ENCODE measurements at regions not wholly inside any gene's neighbourhood (a gene's known extent, or its start where the extent isn't known, plus 50 kb on each side); places are given as distances from the start of the nearest gene placed in this dataset.
"Not testable (repeated sequence)": the region's sequence is repeated elsewhere in the genome, so short reads cannot be mapped to it uniquely, and the experiment has no call there.

DNA sequence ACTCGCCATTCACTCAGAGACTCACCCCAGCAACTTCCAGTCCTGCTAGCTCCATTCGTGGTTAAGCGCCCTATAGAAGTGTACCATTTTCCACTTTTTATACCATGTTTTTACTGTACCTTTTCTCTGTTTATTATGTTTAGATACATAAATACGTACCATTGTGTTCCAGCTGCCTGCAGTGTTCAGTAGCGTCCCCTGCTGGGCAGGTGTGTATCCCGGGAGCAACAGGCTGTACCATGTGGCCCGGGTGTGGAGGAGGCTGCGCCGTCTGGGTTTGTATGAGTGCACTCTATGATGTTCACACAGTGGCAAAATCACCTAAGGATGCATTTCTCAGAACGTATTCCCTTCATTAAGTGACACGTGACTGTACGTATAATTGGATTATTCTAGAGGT, 351.5 kb upstream of the FRG1 start:
- H3K9me3 ChIP-seq; H3K4me3 ChIP-seq; H3K36me3 ChIP-seq; H3K27me3 ChIP-seq; DNase-seq; H3K4me1 ChIP-seq; H3K27ac ChIP-seq; intact Hi-C loops (cut with DNase I; ENCODE audit: low total_unique reads): not testable (repeated sequence)

DNA sequence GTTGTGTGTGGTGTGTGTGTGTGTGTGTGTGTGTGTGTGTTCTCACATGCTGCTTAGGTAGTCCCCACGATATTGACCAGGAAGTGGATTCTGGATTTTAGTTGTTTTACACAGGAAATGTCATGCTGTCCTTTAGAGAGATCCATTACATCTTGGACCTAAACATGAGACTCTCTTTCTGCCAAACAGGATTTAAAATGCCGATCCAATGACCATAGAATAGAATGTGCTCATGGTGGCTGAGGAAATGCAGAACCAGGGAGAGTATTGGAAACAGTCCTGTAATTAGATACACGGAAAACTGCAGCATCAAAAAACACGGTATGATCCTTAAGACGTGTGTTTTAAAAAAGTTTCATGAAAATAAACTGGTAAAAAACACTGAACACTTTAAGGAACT, 347.8 kb upstream of the FRG1 start:
- no peak for TF ChIP-seq POLR2A (IDR thresholded peaks at IDR 0.05)
- TF ChIP-seq, protein P1, sequence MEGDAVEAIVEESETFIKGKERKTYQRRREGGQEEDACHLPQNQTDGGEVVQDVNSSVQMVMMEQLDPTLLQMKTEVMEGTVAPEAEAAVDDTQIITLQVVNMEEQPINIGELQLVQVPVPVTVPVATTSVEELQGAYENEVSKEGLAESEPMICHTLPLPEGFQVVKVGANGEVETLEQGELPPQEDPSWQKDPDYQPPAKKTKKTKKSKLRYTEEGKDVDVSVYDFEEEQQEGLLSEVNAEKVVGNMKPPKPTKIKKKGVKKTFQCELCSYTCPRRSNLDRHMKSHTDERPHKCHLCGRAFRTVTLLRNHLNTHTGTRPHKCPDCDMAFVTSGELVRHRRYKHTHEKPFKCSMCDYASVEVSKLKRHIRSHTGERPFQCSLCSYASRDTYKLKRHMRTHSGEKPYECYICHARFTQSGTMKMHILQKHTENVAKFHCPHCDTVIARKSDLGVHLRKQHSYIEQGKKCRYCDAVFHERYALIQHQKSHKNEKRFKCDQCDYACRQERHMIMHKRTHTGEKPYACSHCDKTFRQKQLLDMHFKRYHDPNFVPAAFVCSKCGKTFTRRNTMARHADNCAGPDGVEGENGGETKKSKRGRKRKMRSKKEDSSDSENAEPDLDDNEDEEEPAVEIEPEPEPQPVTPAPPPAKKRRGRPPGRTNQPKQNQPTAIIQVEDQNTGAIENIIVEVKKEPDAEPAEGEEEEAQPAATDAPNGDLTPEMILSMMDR (IDR thresholded peaks at IDR 0.05) = no peak
- Histone ChIP-seq H3K4me1 (no peaks in the 10 kb centered on the region), H3K4me3 (no peak overlapping the region), H3K27ac (no peak overlapping the region), H3K9me3 (no peaks in the 10 kb centered on the region), H3K27me3 (no peaks in the 10 kb centered on the region), H3K36me3 (no peaks in the 10 kb centered on the region)
- intact Hi-C loops (cut with DNase I; ENCODE audit: low total_unique reads) = no loop called here
- no peak for DNase-seq

- intact Hi-C loops (cut with DNase I; ENCODE audit: low total_unique reads) = no loop called here
- Histone ChIP-seq H3K27me3 (no peaks in the 10 kb centered on the region), H3K4me3 (no peak overlapping the region), H3K27ac (no peak overlapping the region), H3K4me1 (no peaks in the 10 kb centered on the region), H3K36me3 (no peaks in the 10 kb centered on the region), H3K9me3 (no peaks in the 10 kb centered on the region)
- TF ChIP-seq POLR2A (IDR thresholded peaks at IDR 0.05) = no peak
- TF ChIP-seq, protein P1 (IDR thresholded peaks at IDR 0.05) = no peak
- DNase-seq = no peak
These were observed 343.3 kb upstream of the FRG1 start for GRCh38 chr4:189597341-189597740.

DNA sequence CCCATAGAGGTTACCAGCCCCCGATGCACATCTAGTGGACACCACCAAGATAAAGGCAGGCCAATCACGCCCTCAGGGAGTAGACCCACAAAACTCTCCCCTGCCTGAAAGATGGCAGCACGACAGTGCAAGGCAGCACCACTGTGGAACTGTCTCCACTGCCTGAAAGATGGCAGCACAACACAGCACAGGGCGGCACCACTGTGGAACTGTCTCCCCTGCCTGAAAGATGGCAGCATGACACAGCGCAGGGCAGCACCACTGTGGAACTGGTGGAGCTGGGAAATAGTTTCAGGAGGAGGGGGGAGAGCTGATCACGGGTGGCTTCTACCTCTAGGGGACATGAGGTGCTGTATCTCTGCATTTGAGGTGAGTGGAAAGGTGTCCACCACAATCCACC, 340.4 kb upstream of the FRG1 start:
- intact Hi-C loops (cut with DNase I; ENCODE audit: low total_unique reads) = no loop called here
- no peaks in the 10 kb centered on the region for H3K27me3 ChIP-seq
- no peak for DNase-seq
- H3K27ac ChIP-seq = no peak overlapping the region
- TF ChIP-seq, protein P1 (IDR thresholded peaks at IDR 0.05) = no peak
- no peak overlapping the region for H3K4me3 ChIP-seq
- H3K4me1 ChIP-seq = no peaks in the 10 kb centered on the region
- H3K9me3 ChIP-seq = no peaks in the 10 kb centered on the region
- H3K36me3 ChIP-seq = no peaks in the 10 kb centered on the region

GRCh38 chr4:189600718-189601435, 339.8 kb upstream of the FRG1 start:
- no peaks in the 10 kb centered on the region for H3K27me3 ChIP-seq
- no peaks in the 10 kb centered on the region for H3K36me3 ChIP-seq
- intact Hi-C loops (cut with DNase I; ENCODE audit: low total_unique reads) = no loop called here

GRCh38 chr4:189602827-189603226, 337.8 kb upstream of the FRG1 start:
- DNase-seq; intact Hi-C loops (cut with DNase I; ENCODE audit: low total_unique reads): not testable (repeated sequence)

More at GRCh38 chr4:189600718-189601435, 339.8 kb upstream of the FRG1 start:
- TF ChIP-seq POLR2A (IDR thresholded peaks at IDR 0.05) = no peak
- TF ChIP-seq, protein P1 (IDR thresholded peaks at IDR 0.05) = no peak
- Histone ChIP-seq H3K27ac (no peak overlapping the region), H3K4me1 (no peaks in the 10 kb centered on the region), H3K4me3 (no peak overlapping the region), H3K9me3 (no peaks in the 10 kb centered on the region)
- DNase-seq = no peak

GRCh38 chr4:189610571-189610970, 330.1 kb upstream of the FRG1 start:
- H3K27ac ChIP-seq; H3K4me3 ChIP-seq; H3K36me3 ChIP-seq; DNase-seq; H3K4me1 ChIP-seq; intact Hi-C loops (cut with DNase I; ENCODE audit: low total_unique reads); H3K27me3 ChIP-seq; H3K9me3 ChIP-seq: not testable (repeated sequence)

More at GRCh38 chr4:189602827-189603226, 337.8 kb upstream of the FRG1 start:
- H3K9me3 ChIP-seq, H3K27me3 ChIP-seq, H3K4me1 ChIP-seq, H3K36me3 ChIP-seq, H3K27ac ChIP-seq, H3K4me3 ChIP-seq: not testable (repeated sequence)
